ENCODE measurements at regions not wholly inside any gene's neighbourhood (a gene's known extent, or its start where the extent isn't known, plus 50 kb on each side); places are given as distances from the start of the nearest gene placed in this dataset.
"Not testable (repeated sequence)": the region's sequence is repeated elsewhere in the genome, so short reads cannot be mapped to it uniquely, and the experiment has no call there.

DNA sequence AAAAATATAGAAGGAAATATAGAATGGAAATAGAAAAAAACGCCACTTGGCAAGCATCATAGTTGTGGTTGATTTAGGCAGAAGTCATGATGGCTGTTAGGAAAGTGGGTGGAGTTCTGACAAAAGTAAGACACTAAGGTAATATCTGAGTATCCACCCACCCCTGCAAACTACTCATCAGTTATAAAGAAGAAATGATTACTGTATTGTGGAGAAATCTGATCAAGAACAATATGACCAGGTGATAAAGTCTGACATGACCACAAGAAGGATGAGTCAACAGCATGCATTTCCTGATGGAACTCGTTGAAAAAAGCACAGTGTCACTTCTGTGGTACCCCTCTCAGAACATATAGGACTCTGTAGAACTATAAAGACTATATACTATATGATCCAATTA is 343.4 kb upstream of the PAPPA start:
- Histone ChIP-seq H3K27me3 (ENCODE audit: control insufficient read depth, insufficient read depth, low read length) (no peaks in the 10 kb centered on the region), H3K4me3 (ENCODE audit: low read depth, low read length) (no peak overlapping the region), H3K36me3 (ENCODE audit: control insufficient read depth, insufficient read depth, low read length) (no peaks in the 10 kb centered on the region)
- ChIA-PET POLR2A (no interaction called here), CTCF (no interaction called here)
- no peak for DNase-seq (ENCODE audit: low read depth)
- TF ChIP-seq, protein P1, sequence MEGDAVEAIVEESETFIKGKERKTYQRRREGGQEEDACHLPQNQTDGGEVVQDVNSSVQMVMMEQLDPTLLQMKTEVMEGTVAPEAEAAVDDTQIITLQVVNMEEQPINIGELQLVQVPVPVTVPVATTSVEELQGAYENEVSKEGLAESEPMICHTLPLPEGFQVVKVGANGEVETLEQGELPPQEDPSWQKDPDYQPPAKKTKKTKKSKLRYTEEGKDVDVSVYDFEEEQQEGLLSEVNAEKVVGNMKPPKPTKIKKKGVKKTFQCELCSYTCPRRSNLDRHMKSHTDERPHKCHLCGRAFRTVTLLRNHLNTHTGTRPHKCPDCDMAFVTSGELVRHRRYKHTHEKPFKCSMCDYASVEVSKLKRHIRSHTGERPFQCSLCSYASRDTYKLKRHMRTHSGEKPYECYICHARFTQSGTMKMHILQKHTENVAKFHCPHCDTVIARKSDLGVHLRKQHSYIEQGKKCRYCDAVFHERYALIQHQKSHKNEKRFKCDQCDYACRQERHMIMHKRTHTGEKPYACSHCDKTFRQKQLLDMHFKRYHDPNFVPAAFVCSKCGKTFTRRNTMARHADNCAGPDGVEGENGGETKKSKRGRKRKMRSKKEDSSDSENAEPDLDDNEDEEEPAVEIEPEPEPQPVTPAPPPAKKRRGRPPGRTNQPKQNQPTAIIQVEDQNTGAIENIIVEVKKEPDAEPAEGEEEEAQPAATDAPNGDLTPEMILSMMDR (IDR thresholded peaks at IDR 0.05; ENCODE audit: insufficient read depth, low read depth, low read length), result no peak

GRCh38 chr9:115814081-115814480 is 339.5 kb upstream of the PAPPA start:
- no peak overlapping the region for H3K4me3 ChIP-seq (ENCODE audit: low read depth, low read length)
- TF ChIP-seq, protein P1 (IDR thresholded peaks at IDR 0.05; ENCODE audit: insufficient read depth, low read depth, low read length), result no peak
- ChIA-PET POLR2A (no interaction called here), CTCF (no interaction called here)
- no peaks in the 10 kb centered on the region for H3K36me3 ChIP-seq (ENCODE audit: control insufficient read depth, insufficient read depth, low read length)
- DNase-seq (ENCODE audit: low read depth), result no peak
- H3K27me3 ChIP-seq (ENCODE audit: control insufficient read depth, insufficient read depth, low read length), result no peaks in the 10 kb centered on the region

DNA sequence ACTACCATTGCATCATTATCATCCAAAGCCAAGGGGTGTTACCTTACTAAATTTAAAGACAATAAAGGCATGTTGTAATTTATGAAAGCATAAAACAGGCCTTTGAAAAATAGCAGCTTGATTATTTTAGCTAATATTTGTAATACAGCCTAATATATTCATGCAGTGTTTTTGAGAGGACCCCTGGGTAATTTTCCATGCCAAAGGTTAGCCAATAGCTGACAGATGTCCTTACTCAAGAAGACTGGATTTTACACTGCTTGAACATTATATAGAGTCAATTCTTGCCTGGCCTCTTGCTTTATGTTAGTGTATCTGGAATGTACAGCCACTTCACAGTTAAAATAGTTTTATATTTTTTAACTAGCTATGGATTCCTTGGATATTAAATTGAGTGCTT is 337.8 kb upstream of the PAPPA start:
- H3K4me3 ChIP-seq (ENCODE audit: low read depth, low read length), result no peak overlapping the region
- no peaks in the 10 kb centered on the region for H3K36me3 ChIP-seq (ENCODE audit: control insufficient read depth, insufficient read depth, low read length)
- DNase-seq (ENCODE audit: low read depth), result no peak
- TF ChIP-seq, protein P1 (IDR thresholded peaks at IDR 0.05; ENCODE audit: insufficient read depth, low read depth, low read length), result no peak
- CTCF ChIA-PET, result interaction anchor here (1.2 kb wide), 1 partner anchor 10 kb away, joined by 3 read pairs; no protein-coding TSS in a partner anchor
- no peaks in the 10 kb centered on the region for H3K27me3 ChIP-seq (ENCODE audit: control insufficient read depth, insufficient read depth, low read length)
- POLR2A ChIA-PET, result no interaction called here

DNA sequence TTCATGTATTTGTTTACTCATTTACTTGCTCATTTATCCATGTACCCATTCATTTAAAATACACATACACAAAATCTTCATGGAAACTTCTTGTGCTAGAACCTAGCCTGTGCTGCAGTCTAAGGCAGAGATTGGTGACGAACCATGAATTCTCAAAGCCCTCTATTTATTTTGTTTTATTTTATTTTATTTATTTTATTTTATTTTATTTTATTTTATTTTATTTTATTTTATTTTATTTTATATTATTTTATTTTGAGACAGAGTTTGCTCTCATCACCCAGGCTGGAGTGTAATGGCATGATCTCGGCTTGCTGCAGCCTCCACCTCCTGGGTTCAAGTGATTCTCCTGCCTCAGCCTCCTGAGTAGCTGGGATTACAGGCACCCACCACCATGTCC is 334.9 kb upstream of the PAPPA start:
- H3K27me3 ChIP-seq (ENCODE audit: control insufficient read depth, insufficient read depth, low read length); H3K36me3 ChIP-seq (ENCODE audit: control insufficient read depth, insufficient read depth, low read length); DNase-seq (ENCODE audit: low read depth); POLR2A ChIA-PET; CTCF ChIA-PET; H3K4me3 ChIP-seq (ENCODE audit: low read depth, low read length): not testable (repeated sequence)

- H3K27me3 ChIP-seq (ENCODE audit: control insufficient read depth, insufficient read depth, low read length), result no peaks in the 10 kb centered on the region
- POLR2A ChIA-PET, result no interaction called here
- TF ChIP-seq, protein P1 (IDR thresholded peaks at IDR 0.05; ENCODE audit: insufficient read depth, low read depth, low read length), result no peak
- no peak for DNase-seq (ENCODE audit: low read depth)
- CTCF ChIA-PET, result no interaction called here
- no peaks in the 10 kb centered on the region for H3K36me3 ChIP-seq (ENCODE audit: control insufficient read depth, insufficient read depth, low read length)
- H3K4me3 ChIP-seq (ENCODE audit: low read depth, low read length), result no peak overlapping the region
These were observed 321.6 kb upstream of the PAPPA start for GRCh38 chr9:115832031-115832430.

DNA sequence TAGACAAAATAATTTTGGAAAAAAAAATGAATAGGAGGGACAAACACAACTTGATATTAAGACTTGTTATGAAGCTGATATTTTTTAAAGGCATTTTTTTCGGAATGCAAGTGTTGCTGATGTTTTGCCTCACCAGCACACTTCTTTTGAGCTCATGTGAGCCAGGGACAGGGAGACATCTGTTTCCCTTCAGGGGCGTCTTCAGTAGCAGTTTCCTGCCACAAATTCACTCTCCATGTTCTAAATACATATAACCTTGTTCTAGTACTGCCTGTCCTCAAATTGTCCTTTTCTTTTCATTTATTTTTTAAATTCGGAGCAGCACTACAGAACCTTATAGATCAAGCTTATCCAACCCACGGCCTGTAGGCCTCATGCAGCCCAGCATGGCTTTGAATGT is 316.0 kb upstream of the PAPPA start:
- no peaks in the 10 kb centered on the region for H3K36me3 ChIP-seq (ENCODE audit: control insufficient read depth, insufficient read depth, low read length)
- DNase-seq (ENCODE audit: low read depth), result no peak
- H3K4me3 ChIP-seq (ENCODE audit: low read depth, low read length), result no peak overlapping the region
- ChIA-PET POLR2A (interaction anchor here (0.6 kb wide), 1 partner anchor 124 kb away, joined by 3 read pairs; no protein-coding TSS in a partner anchor), CTCF (no interaction called here)
- H3K27me3 ChIP-seq (ENCODE audit: control insufficient read depth, insufficient read depth, low read length), result no peaks in the 10 kb centered on the region
- TF ChIP-seq, protein P1 (IDR thresholded peaks at IDR 0.05; ENCODE audit: insufficient read depth, low read depth, low read length), result no peak
